ENCODE measurements at regions not wholly inside any gene's neighbourhood (a gene's known extent, or its start where the extent isn't known, plus 50 kb on each side); places are given as distances from the start of the nearest gene placed in this dataset.
"Not testable (repeated sequence)": the region's sequence is repeated elsewhere in the genome, so short reads cannot be mapped to it uniquely, and the experiment has no call there.

GRCh38 chr2:180258579-180258978 lies 251.5 kb upstream of the CWC22 start:
- DNase-seq = no peak

DNA sequence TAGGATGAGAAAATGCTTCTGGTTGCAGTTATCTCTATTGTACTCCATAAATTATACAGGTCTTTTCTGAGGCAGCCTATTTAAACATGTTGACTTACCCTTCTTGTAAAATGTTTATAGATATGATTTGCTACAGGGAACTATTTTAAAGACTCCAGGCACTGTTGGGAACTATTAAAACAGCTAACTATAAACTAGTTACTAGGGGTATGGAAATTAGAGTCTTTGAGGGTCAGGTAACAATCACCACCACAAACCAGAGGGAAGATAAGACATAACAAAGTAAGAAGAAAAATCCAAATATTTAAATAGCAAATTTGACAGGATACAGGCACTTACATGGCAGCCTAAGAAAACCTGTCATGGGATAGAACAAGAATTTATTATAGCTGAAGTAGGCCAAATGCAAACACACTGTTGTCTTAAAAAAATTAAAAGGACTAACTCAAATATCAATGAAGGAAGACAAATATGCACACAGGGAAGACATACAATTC lies 251.0 kb upstream of the CWC22 start:
- DNase-seq = no peak

DNA sequence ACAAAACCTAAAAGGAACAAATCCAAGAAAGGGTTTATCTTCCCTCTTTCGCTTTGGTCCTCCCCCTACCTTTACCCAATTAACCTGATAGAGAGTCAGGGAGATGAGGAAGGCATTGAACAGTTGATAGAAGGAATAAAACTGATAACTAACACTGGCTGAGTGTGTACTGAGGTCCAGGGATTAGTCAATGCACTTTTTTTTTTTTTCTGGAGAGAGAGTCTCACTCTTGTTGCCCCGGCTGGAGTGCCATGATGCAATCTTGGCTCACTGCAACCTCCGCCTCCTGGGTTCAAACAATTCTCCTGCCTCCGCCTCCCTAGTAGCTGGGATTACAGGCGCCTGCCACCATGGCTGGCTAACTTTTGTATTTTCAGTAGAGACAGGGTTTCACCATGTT lies 250.2 kb upstream of the CWC22 start:
- DNase-seq = no peak

- DNase-seq = no peak
These were observed 248.9 kb upstream of the CWC22 start for GRCh38 chr2:180255981-180256380.

- no peak for DNase-seq
These were observed 247.8 kb upstream of the CWC22 start for GRCh38 chr2:180254872-180255271.

DNA sequence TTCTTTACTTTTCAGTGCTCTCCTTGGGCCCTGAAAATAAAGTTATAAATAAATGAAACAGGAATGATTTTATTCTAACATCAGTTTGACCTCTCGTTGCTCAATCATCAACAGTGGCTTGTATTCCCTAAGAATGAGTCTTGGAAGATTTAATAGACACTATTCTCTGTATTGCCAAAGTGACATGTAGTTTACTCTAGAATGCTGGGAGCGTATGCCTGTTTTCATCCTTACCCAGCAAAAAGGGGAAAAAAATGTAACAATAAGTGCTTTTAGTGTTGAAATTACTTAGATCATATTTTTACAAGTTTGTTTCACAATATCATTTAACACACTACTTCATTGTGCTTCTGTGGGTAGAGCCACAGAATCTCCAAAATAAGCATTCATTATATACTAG lies 240.6 kb upstream of the CWC22 start:
- DNase-seq = no peak

- DNase-seq = no peak
These were observed 239.2 kb upstream of the CWC22 start for GRCh38 chr2:180246268-180246667.

GRCh38 chr2:180240774-180241173 lies 233.7 kb upstream of the CWC22 start:
- DNase-seq = peak in 1 of 2 experiments; percentile 19

DNA sequence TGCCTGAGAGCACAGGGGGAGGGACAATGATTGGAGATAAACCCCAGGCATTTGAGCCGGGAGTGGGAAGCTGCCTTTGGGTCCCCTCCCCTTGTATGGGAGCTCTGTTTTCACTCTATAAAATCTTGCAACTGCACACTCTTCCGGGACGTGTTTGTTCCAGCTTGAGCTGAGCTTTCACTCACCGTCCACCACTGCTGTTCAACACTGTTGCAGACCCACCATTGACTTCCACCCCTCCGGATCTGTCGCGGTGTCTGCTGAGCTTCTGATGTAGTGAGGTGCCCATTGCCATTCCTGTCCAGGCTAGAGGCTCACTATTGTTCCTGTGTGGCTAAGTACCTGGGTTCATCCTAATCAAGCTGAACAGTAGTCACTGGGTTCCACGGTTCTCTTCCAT lies 231.6 kb upstream of the CWC22 start:
- DNase-seq = no peak

DNA sequence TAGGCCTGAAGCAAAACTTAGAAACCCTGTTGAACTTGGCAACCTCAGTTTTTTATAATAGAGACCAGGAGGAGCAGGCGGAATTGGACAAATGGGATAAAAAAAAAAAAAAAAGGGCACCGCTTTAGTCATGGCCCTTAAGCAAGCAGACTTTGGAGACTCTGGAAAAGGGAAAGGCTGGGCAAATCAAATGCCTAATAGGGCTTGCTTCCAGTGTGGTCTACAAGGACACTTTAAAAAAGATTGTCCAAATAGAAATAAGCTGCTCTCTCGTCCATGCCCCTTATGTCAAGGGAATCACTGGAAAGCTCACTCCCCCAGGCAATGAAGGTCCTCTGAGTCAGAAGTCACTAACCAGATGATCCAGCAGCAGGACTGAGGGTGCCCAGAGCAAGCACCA lies 229.0 kb upstream of the CWC22 start:
- DNase-seq = not testable (repeated sequence)

DNA sequence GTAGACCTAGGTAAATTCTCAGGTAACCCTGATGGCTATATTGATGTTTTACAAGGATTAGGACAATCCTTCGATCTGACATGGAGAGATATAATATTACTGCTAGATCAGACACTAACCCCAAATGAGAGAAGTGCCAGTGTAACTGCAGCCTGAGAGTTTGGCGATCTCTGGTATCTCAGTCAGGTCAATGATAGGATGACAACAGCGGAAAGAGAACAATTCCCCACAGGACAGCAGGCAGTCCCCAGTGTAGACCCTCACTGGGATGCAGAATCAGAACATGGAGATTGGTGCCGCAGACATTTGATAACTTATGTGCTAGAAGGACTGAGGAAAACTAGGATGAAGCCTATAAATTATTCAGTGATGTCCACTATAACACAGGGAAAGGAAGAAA lies 228.4 kb upstream of the CWC22 start:
- DNase-seq = not testable (repeated sequence)

DNA sequence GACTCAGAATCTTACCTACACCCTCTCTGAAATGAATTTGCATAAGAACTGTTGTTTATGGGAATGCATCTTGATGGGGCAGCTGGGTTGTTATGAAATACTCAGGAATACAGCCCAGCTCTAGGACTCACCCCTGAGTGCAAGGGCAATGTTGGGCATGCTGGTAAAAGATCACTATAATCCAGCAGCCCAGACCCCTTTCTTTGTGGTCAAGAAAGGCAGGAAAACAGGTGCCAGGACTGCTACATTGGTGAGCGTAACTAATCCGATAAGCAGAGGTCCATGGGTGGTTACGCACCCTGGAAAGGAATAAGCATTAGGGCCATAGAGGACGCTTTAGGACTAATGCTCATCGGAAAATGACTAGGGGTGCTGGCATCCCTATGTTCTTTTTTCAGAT lies 227.9 kb upstream of the CWC22 start:
- DNase-seq = not testable (repeated sequence)

DNA sequence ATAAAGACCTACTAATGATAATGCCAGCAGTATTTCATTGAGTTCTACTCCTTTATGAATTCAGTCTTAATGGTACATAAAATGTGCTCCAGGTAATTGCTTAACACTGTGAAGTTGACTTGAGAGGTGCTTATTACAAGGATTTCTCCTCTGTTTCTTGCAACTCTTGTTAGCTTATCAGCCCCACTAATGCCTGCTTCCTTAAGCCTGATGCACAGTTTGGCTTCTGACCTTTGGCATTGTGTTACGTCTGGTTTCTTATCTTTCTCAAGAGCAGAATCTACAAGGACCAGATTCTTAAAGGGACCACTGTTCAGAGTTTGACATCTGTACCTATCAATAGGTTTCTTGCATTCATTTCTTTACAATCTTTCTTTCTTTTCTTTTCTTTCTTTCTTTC lies 223.9 kb upstream of the CWC22 start:
- DNase-seq = no peak

- DNase-seq = no peak
These were observed 220.4 kb upstream of the CWC22 start for GRCh38 chr2:180227461-180227860.

DNA sequence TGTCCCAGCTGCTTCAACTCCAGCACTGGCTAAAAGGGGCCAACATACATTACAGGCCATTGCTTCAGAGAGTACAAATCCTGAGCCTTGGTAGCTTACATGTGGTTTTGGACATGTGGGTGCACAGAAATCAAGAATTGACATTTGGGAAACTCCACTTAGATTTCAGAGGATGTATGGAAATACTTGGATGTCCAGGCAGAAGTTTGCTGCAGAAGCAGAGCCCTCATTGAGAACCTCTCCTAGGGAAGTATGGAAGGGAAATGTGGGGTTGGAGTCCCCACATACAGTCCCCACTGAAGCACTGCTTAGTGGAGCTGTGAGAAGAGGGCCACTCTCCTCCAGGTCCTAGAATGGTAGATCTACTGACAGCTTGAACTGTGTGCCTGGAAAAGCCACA lies 218.0 kb upstream of the CWC22 start:
- DNase-seq = no peak

GRCh38 chr2:180222644-180223043 lies 215.5 kb upstream of the CWC22 start:
- DNase-seq = no peak

DNA sequence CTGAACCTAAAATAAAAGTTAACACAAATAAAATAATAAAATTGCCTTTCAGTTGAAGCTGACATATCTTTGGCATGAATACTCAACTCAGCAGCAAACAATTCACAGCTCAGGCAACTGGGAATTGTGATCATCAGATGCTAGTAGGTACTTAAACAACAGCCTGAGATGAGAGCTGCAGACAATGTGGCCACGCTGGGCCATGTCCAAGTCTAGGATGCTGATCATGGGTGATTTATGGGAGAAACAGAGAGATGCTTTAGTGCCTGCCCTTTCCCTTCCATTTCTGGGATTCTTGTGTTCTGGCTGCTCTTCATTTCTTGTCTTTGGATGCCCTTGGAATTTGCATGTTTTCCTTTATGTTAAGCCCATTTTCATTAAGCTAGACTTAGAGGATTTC lies 212.4 kb upstream of the CWC22 start:
- no peak for DNase-seq

DNA sequence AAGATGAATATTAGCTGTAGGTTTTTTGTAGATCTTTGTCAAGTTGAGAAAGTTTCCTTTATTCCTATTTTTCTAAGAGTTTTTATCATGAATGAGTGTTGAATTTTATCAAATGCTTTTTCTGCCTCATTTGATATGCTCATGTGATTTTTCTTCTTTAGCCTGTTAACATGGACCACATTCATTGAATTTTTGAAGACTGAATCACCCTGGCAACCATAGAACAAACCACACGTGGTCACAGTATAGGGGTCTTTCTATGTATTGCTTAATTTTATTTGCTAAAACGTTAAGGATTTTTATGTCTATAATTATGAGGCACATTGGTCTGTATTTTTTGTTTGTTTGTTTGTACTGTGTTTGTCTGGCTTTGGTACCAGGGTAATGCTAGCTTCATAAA lies 201.7 kb upstream of the CWC22 start:
- DNase-seq = peak in 1 of 2 experiments; percentile 14

- DNase-seq = no peak
These were observed 198.6 kb upstream of the CWC22 start for GRCh38 chr2:180205621-180206235.

- no peak for DNase-seq
These were observed 196.9 kb upstream of the CWC22 start for GRCh38 chr2:180203972-180204371.

- DNase-seq = no peak
These were observed 195.4 kb upstream of the CWC22 start for GRCh38 chr2:180202467-180202951.

GRCh38 chr2:180196419-180196977 lies 189.4 kb upstream of the CWC22 start:
- DNase-seq = no peak

GRCh38 chr2:180195847-180196246 lies 188.8 kb upstream of the CWC22 start:
- no peak for DNase-seq

- DNase-seq = no peak
These were observed 184.5 kb upstream of the CWC22 start for GRCh38 chr2:180191432-180192124.

Measured in SW 1271 (cell line).